Gastroesophageal sphincter (tissue), 3 donors: ENCODE measurements at regions not wholly inside any gene's neighbourhood (a gene's known extent, or its start where the extent isn't known, plus 50 kb on each side); places are given as distances from the start of the nearest gene placed in this dataset.

ENCODE experiments used
- POLR2A ChIP-seq, 2 donors: fragments of 450-650 bp; IDR thresholded peaks; one replicate each; pipeline ENCODE4 v1.6.1; 2017; ENCODE audit warnings: antibody characterized with exemption in 2 of 2, mild to moderate bottlenecking in 2 of 2, moderate library complexity in 1 of 2
- TF ChIP-seq, protein P1 (sequence below), 4 experiments: fragments of 200-600 bp in 2 of 4; fragments of 450-650 bp in 2 of 4; sonication (generic) in 1 of 4; IDR thresholded peaks; one replicate each; pipeline ENCODE4 v1.5.1; 2017 to 2019; ENCODE audit warnings: antibody characterized with exemption in 4 of 4, mild to moderate bottlenecking in 2 of 4, moderate library complexity in 2 of 4

DNA sequence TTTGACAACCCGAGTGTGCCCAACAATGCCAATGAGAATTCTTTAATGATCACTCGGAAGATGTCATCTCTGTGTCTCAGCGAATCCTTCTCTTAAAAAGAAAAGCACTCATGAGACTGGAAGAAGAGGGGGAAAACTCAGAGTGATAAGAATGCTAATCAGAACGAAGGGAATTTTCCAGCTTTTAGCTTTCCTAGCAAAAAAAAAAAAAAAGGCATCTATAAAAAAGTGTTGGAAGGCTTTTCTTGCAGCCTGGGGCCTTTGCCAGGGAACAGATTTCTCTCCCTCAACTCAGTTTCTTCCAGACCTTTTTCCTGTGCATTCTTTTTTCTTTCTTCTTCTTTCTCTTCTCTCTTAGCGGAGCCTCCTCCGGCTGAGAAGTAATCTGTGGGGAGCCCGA is 80.5 kb upstream of the NEO1 start:
- TF ChIP-seq, protein P1, sequence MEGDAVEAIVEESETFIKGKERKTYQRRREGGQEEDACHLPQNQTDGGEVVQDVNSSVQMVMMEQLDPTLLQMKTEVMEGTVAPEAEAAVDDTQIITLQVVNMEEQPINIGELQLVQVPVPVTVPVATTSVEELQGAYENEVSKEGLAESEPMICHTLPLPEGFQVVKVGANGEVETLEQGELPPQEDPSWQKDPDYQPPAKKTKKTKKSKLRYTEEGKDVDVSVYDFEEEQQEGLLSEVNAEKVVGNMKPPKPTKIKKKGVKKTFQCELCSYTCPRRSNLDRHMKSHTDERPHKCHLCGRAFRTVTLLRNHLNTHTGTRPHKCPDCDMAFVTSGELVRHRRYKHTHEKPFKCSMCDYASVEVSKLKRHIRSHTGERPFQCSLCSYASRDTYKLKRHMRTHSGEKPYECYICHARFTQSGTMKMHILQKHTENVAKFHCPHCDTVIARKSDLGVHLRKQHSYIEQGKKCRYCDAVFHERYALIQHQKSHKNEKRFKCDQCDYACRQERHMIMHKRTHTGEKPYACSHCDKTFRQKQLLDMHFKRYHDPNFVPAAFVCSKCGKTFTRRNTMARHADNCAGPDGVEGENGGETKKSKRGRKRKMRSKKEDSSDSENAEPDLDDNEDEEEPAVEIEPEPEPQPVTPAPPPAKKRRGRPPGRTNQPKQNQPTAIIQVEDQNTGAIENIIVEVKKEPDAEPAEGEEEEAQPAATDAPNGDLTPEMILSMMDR (IDR thresholded peaks at IDR 0.05): no peak
- TF ChIP-seq POLR2A (IDR thresholded peaks at IDR 0.05): no peak
